Upper lobe of left lung (tissue), 6 donors: ENCODE measurements at regions not wholly inside any gene's neighbourhood (a gene's known extent, or its start where the extent isn't known, plus 50 kb on each side); places are given as distances from the start of the nearest gene placed in this dataset.
"Not testable (repeated sequence)": the region's sequence is repeated elsewhere in the genome, so short reads cannot be mapped to it uniquely, and the experiment has no call there.

ENCODE experiments used
- ATAC-seq, 2 donors: fragments of 200-7000 bp; cut with Tn5 transposase; one replicate each; pipeline ENCODE4 v1.9.1; 2022; ENCODE audit warnings: mild to moderate bottlenecking in 2 of 2, moderate library complexity in 2 of 2; ENCODE audit not compliant: low FRiP score in 2 of 2
- DNase-seq, 2 donors: peaks; one replicate each; pipeline ENCODE4 v3.0.0-alpha.2; 2019 to 2020
- H3K27ac ChIP-seq, 4 donors: fragments of 200-600 bp; sonication (generic); one replicate each; pipeline ENCODE4 v1.5.1; 2016 to 2019
- H3K27me3 ChIP-seq, 4 donors: fragments of 200-600 bp; sonication (generic); one replicate each; pipeline ENCODE4 v1.5.1; 2017 to 2019
- H3K36me3 ChIP-seq, 4 donors: fragments of 200-600 bp; sonication (generic); one replicate each; pipeline ENCODE4 v1.5.1; 2016 to 2019
- H3K4me1 ChIP-seq, 4 donors: fragments of 200-600 bp; sonication (generic); one replicate each; pipeline ENCODE4 v1.5.1; 2018 to 2019
- H3K4me3 ChIP-seq, 4 donors: fragments of 200-600 bp; sonication (generic); one replicate each; pipeline ENCODE4 v1.5.1; 2017 to 2019; ENCODE audit warnings: mild to moderate bottlenecking in 2 of 4, moderate library complexity in 1 of 4
- H3K9me3 ChIP-seq, 4 donors: fragments of 200-600 bp; sonication (generic); one replicate each; pipeline ENCODE4 v1.5.1; 2018 to 2019
- EP300 ChIP-seq, 4 donors: sonication (generic); formaldehyde crosslinking; IDR thresholded peaks; one replicate each; pipeline ENCODE4 v1.5.1; 2017; ENCODE audit warnings: antibody characterized with exemption in 4 of 4, control low read depth in 2 of 4
- POLR2A ChIP-seq, 4 donors: fragments of 450-650 bp; IDR thresholded peaks; one replicate each; pipeline ENCODE4 v1.5.1; 2016 to 2017; ENCODE audit warnings: antibody characterized with exemption in 4 of 4, mild to moderate bottlenecking in 2 of 4
- POLR2AphosphoS5 ChIP-seq, 2 donors: sonication (generic); formaldehyde crosslinking; IDR thresholded peaks; one replicate each; pipeline ENCODE4 v1.5.1; 2017; ENCODE audit warnings: antibody characterized with exemption in 2 of 2
- WGBS, 2 donors: methylation state at CpG; one replicate each; pipeline ENCODE4 v1.1.5; 2017 to 2018; 5-methylcytosine and 5-hydroxymethylcytosine counted together
- TF ChIP-seq, protein P1 (sequence below), 6 experiments: fragments of 450-650 bp in 4 of 6; fragments of 200-600 bp in 2 of 6; sonication (generic) in 2 of 6; IDR thresholded peaks; one replicate each; pipeline ENCODE4 v1.5.1; 2016 to 2019; ENCODE audit warnings: antibody characterized with exemption in 6 of 6
- donor health status: DM: no; HTN: no; CAD: no; lungs with moderate emphysema.
- donor health status: DM: no; HTN: yes; CAD: no; lungs with severe emphysema.

DNA sequence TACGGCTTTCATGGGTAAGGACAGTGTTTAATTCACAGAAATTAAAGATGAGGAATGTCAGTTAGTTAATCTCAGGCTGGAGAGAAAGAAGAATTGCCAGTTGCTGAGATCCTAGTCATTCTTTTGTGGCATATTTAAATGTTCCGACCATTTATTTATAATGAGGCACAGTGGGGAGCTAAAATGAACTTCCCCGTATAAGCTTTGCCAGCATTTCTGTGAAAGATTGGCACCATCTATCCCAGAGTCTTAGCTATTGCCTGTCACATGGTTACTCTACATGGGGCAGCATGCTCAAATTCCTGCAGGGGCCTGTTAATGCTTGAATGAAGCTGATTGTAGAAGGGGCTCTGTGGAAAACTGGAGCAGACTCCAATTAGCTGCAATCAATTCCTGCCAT is 314.1 kb downstream of the PRELID2 start:
- no peak for DNase-seq
- TF ChIP-seq POLR2AphosphoS5 (IDR thresholded peaks at IDR 0.05) (no peak), POLR2A (IDR thresholded peaks at IDR 0.05) (no peak), EP300 (IDR thresholded peaks at IDR 0.05) (no peak)
- TF ChIP-seq, protein P1, sequence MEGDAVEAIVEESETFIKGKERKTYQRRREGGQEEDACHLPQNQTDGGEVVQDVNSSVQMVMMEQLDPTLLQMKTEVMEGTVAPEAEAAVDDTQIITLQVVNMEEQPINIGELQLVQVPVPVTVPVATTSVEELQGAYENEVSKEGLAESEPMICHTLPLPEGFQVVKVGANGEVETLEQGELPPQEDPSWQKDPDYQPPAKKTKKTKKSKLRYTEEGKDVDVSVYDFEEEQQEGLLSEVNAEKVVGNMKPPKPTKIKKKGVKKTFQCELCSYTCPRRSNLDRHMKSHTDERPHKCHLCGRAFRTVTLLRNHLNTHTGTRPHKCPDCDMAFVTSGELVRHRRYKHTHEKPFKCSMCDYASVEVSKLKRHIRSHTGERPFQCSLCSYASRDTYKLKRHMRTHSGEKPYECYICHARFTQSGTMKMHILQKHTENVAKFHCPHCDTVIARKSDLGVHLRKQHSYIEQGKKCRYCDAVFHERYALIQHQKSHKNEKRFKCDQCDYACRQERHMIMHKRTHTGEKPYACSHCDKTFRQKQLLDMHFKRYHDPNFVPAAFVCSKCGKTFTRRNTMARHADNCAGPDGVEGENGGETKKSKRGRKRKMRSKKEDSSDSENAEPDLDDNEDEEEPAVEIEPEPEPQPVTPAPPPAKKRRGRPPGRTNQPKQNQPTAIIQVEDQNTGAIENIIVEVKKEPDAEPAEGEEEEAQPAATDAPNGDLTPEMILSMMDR (IDR thresholded peaks at IDR 0.05) = no peak
- no peak overlapping the region for H3K4me3 ChIP-seq

DNA sequence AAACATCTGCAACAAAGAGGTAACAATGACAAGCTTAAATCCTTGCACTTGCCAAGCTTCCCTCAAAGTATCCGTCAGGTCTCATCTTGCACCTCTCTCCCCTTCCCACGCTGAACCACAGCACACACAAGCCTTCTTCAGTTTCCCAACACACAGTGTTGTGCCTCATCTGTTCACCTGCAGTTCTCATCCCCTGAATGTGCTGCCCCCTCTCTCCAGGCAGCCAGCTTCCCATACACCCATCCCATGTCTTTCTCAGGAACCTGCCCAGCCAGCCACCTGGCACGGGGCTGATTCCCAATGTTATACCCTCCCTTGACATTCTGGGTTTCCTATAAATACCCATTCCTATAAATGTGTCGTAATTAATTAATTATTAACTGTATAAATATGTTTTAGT is 314.8 kb downstream of the PRELID2 start:
- Histone ChIP-seq H3K4me1 (no peaks in the 10 kb centered on the region), H3K27me3 (no peaks in the 10 kb centered on the region), H3K9me3 (peaks cover 0 to 6% (median 2%) of the 10 kb centered on the region in 4 donors), H3K4me3 (no peak overlapping the region), H3K36me3 (no peaks in the 10 kb centered on the region), H3K27ac (no peak overlapping the region)
- DNase-seq (no peak), ATAC-seq (no peak)
- TF ChIP-seq EP300 (IDR thresholded peaks at IDR 0.05) = no peak
- no peak for TF ChIP-seq POLR2AphosphoS5 (IDR thresholded peaks at IDR 0.05)
- no peak for TF ChIP-seq POLR2A (IDR thresholded peaks at IDR 0.05)
- TF ChIP-seq, protein P1 (IDR thresholded peaks at IDR 0.05) = no peak
- WGBS, 2 donors = 64 to 70% methylated on average over 4 of the region's 4 CpGs

More for the DNA sequence above, 314.1 kb downstream of the PRELID2 start:
- H3K4me1 ChIP-seq = no peaks in the 10 kb centered on the region
- no peak for ATAC-seq
- H3K9me3 ChIP-seq = peaks cover 0 to 6% (median 2%) of the 10 kb centered on the region in 4 donors
- H3K27ac ChIP-seq = no peak overlapping the region
- WGBS, 2 donors = 69 to 81% methylated on average over 3 of the region's 3 CpGs
- H3K36me3 ChIP-seq = no peaks in the 10 kb centered on the region
- no peaks in the 10 kb centered on the region for H3K27me3 ChIP-seq

- not testable (repeated sequence) for H3K9me3 ChIP-seq, H3K4me3 ChIP-seq, H3K36me3 ChIP-seq, H3K27me3 ChIP-seq, H3K27ac ChIP-seq, H3K4me1 ChIP-seq, DNase-seq, ATAC-seq
Observed at GRCh38 chr5:145517588-145517987, 317.6 kb downstream of the PRELID2 start.

DNA sequence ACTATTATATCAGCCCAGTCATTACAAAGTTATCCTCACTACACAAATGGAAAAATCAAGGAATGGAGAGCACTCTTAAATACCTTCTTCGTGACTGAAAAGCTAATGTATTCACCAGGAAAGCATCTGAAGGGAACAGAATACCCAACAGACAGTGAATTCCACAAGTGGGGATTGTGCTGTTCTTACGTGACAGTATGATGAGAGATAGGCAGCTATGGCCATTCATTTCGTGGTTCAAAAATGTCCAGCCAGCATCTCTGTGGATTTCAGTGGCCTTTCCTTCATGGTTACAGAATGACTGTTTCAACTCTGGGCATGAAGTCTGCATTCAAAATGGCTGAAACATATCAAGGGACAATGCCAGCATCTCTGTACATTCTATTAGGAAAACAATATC is 323.8 kb downstream of the PRELID2 start:
- H3K4me1 ChIP-seq = peaks cover 0 to 3% (median 0%) of the 10 kb centered on the region in 4 donors
- no peaks in the 10 kb centered on the region for H3K36me3 ChIP-seq
- no peaks in the 10 kb centered on the region for H3K27me3 ChIP-seq
- no peak overlapping the region for H3K27ac ChIP-seq
- ATAC-seq (no peak), DNase-seq (no peak)
- TF ChIP-seq EP300 (IDR thresholded peaks at IDR 0.05) = no peak
- TF ChIP-seq POLR2A (IDR thresholded peaks at IDR 0.05) = no peak
- TF ChIP-seq POLR2AphosphoS5 (IDR thresholded peaks at IDR 0.05) = no peak
- WGBS, 2 donors = 87 to 94% methylated on average over 3 of the region's 3 CpGs
- H3K4me3 ChIP-seq = no peak overlapping the region
- peaks cover 0 to under 1% (median 0%) of the 10 kb centered on the region in 4 donors for H3K9me3 ChIP-seq

DNA sequence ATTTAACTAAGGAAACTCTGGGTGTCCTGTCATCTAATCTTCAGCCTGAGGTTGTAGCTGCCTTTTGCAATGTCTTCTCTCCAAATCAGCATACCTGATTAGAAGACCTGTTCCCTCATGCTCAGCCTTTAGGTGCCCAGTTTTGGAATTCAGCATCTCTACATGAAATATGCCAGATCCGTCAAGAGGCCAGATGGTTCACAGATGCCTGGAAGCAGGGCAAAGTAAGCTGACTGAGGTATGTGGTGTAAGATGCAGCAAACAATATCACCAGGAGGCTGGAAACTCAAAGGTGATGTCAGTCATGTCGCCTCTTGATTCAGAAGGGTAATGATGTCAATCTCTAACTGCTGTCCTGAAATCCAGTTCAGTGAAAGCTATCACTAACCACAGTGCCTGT is 324.4 kb downstream of the PRELID2 start:
- H3K36me3 ChIP-seq = no peaks in the 10 kb centered on the region
- H3K4me3 ChIP-seq = no peak overlapping the region
- TF ChIP-seq EP300 (IDR thresholded peaks at IDR 0.05) (no peak), POLR2AphosphoS5 (IDR thresholded peaks at IDR 0.05) (no peak), POLR2A (IDR thresholded peaks at IDR 0.05) (no peak)
- TF ChIP-seq, protein P1 (IDR thresholded peaks at IDR 0.05) = no peak
- no peak overlapping the region for H3K27ac ChIP-seq
- no peak for DNase-seq
- whole genome bisulfite sequencing, 2 donors = 89 to 100% methylated on average over 2 of the region's 2 CpGs
- ATAC-seq = no peak
- no peaks in the 10 kb centered on the region for H3K9me3 ChIP-seq
- H3K27me3 ChIP-seq = no peaks in the 10 kb centered on the region
- H3K4me1 ChIP-seq = peaks cover 0 to 3% (median 0%) of the 10 kb centered on the region in 4 donors

DNA sequence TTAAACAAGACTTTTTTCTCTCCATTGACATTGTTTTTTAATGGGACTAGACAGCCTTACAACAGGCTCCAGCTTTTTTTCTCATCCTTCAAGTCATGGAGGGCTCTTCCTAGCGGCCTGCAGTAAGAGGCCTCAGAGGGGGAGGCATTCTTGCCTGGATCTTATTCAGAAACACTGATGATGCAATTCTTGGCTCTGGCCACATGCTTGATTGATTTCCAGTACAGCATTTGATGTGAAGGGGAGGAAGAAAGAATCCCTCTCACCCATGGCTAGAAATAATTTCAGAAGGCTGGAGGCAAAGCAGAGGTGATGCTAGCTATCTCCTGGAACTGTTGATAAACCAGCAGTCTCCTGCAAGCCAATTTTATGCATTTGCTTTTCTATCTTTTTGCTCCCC is 324.8 kb downstream of the PRELID2 start:
- Histone ChIP-seq H3K36me3 (no peaks in the 10 kb centered on the region), H3K27me3 (no peaks in the 10 kb centered on the region), H3K27ac (no peak overlapping the region), H3K9me3 (no peaks in the 10 kb centered on the region), H3K4me3 (no peak overlapping the region), H3K4me1 (peaks cover 0 to 3% (median 0%) of the 10 kb centered on the region in 4 donors)
- DNase-seq (no peak), ATAC-seq (peak in 1 of 2 donors; percentile 61)
- no peak for TF ChIP-seq POLR2A (IDR thresholded peaks at IDR 0.05)
- WGBS, 2 donors = 62 to 79% methylated on average over 1 of the region's 1 CpG
